ENCODE measurements at regions not wholly inside any gene's neighbourhood (a gene's known extent, or its start where the extent isn't known, plus 50 kb on each side); places are given as distances from the start of the nearest gene placed in this dataset.

DNA sequence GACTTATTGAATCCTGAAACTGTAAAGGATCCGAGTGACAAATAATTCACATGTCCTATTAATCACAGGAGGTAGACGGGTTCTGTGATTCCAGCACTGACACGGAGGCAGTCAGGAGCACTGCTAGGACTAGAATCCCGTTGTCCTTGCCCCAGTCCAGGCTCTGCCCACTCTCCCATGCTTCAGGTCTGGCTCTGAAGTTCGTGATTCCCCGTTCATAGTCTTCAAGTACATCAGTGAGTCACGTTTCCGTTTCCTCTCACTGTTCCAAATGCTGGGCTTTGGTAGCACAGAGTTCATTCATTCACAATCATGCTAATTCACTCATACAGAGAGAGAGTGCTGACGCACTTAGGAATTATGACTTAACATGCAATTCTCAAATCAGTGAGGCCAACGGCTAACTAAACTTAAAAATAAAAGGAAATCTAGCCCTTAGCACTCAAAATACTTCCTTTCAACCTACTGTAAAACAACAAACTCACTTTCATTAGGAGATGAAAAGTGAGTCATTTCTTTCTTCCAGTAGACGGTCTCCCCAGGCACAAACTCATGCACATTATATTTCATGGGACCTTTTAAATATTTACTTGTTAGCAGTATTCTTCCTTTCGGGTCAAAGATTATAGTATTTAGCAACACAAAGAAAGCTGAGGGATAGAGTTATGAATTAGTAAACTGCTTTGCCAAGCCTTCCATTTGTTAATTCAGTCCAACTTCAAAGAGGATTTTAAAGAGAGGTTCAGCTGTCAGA lies 94.0 kb upstream of the NHSL1 start:
- Histone ChIP-seq H3K4me3 (no peak overlapping the region), H3K27me3 (no peaks in the 10 kb centered on the region), H3K36me3 (no peaks in the 10 kb centered on the region), H3K9me3 (no peaks in the 10 kb centered on the region), H3K27ac (peak overlapping the region in 3 of 4 donors; percentile 47 to 63 (median 59)), H3K4me1 (peaks cover 0 to 13% of the 10 kb centered on the region in 2 donors)
- in situ Hi-C loops (cut with MboI; ENCODE audit: low sequenced_read_pairs in 4 of 4) (loop anchor here in 3 of 4 donors (5.0 to 10.0 kb wide), 3 partner anchors 158 to 476 kb away; no protein-coding TSS in a partner anchor), intact Hi-C loops (cut with DNase I; ENCODE audit: low total_unique reads) (no loop called here)
- DNase-seq (peak; percentile 7 to 21), ATAC-seq (peak; percentile 84 to 88)
- TF ChIP-seq CTCF (IDR thresholded peaks at IDR 0.05 in 4 of 5, conservative IDR thresholded peaks at IDR 0.05 in 1 of 5) (no peak), POLR2A (IDR thresholded peaks at IDR 0.05) (peak in 1 of 2 donors; percentile 23)

- TF ChIP-seq POLR2A (IDR thresholded peaks at IDR 0.05) (no peak), CTCF (IDR thresholded peaks at IDR 0.05 in 4 of 5, conservative IDR thresholded peaks at IDR 0.05 in 1 of 5) (no peak)
- Histone ChIP-seq H3K27me3 (no peaks in the 10 kb centered on the region), H3K9me3 (no peaks in the 10 kb centered on the region), H3K4me3 (no peak overlapping the region), H3K27ac (peak overlapping the region in 2 of 4 donors; percentile 58 to 59), H3K36me3 (no peaks in the 10 kb centered on the region), H3K4me1 (peaks cover 0 to 13% of the 10 kb centered on the region in 2 donors)
- intact Hi-C loops (cut with DNase I; ENCODE audit: low total_unique reads) = no loop called here
- ATAC-seq (no peak), DNase-seq (no peak)
- in situ Hi-C loops (cut with MboI; ENCODE audit: low sequenced_read_pairs in 4 of 4) = loop anchor here in 3 of 4 donors (5.0 to 10.0 kb wide), 3 partner anchors 159 to 477 kb away; no protein-coding TSS in a partner anchor
These were observed 94.8 kb upstream of the NHSL1 start for GRCh38 chr6:138593909-138594757.

DNA sequence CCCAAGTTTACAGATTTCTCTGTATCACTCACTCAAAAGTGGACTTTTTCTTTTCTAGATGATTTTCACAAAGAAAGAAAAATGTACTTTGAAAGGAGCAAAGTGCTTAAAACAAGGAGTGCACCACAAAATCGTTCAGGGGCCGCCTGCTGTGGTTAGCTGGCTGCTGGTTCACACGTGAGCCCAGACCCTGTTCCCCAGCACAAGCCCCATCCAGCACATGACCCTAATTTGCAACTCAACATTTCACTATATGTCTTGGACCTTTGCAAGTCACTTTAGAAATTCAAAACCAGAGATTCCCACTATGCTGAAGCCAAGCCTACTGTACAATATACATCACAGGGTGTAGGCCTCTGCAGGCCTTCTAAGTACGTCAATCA lies 95.5 kb upstream of the NHSL1 start:
- ATAC-seq = no peak
- no peaks in the 10 kb centered on the region for H3K9me3 ChIP-seq
- H3K4me1 ChIP-seq = peaks cover 0 to 13% of the 10 kb centered on the region in 2 donors
- no peaks in the 10 kb centered on the region for H3K36me3 ChIP-seq
- H3K27me3 ChIP-seq = no peaks in the 10 kb centered on the region
- no peak for DNase-seq
- intact Hi-C loops (cut with DNase I; ENCODE audit: low total_unique reads) = no loop called here
- in situ Hi-C loops (cut with MboI; ENCODE audit: low sequenced_read_pairs in 4 of 4) = loop anchor here in 3 of 4 donors (5.0 to 10.0 kb wide), 3 partner anchors 160 to 477 kb away; no protein-coding TSS in a partner anchor
- H3K4me3 ChIP-seq = no peak overlapping the region
- TF ChIP-seq POLR2A (IDR thresholded peaks at IDR 0.05) (no peak), CTCF (IDR thresholded peaks at IDR 0.05 in 4 of 5, conservative IDR thresholded peaks at IDR 0.05 in 1 of 5) (no peak)
- no peak overlapping the region for H3K27ac ChIP-seq

DNA sequence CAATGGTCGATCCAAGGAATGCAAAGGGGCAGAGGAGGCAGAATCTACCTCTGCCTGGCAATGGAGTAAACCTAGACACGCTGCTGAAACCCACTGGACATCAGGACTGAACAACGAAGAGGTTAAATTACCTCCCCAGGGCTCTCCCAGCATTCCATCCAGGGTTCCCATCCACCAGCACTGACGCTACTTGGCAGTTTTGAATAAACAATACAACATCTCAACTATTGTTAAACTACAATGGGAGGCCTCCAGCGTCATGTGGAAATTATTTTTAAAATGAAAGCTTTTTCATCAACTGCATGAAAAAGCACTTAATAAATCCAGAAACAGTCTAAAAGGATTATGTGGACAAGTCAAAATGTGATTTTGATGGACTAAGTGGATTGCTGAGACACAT lies 96.8 kb upstream of the NHSL1 start:
- Histone ChIP-seq H3K9me3 (no peaks in the 10 kb centered on the region), H3K4me1 (peaks cover 0 to 13% of the 10 kb centered on the region in 2 donors), H3K36me3 (no peaks in the 10 kb centered on the region), H3K4me3 (no peak overlapping the region), H3K27me3 (no peaks in the 10 kb centered on the region), H3K27ac (no peak overlapping the region)
- in situ Hi-C loops (cut with MboI; ENCODE audit: low sequenced_read_pairs in 4 of 4) = loop anchor here in 3 of 4 donors (10.0 kb wide), 2 partner anchors 161 to 169 kb away; no protein-coding TSS in a partner anchor
- intact Hi-C loops (cut with DNase I; ENCODE audit: low total_unique reads) = no loop called here
- TF ChIP-seq POLR2A (IDR thresholded peaks at IDR 0.05) (no peak), CTCF (IDR thresholded peaks at IDR 0.05 in 4 of 5, conservative IDR thresholded peaks at IDR 0.05 in 1 of 5) (no peak)
- ATAC-seq (no peak), DNase-seq (no peak)
